ENCODE measurements at regions not wholly inside any gene's neighbourhood (a gene's known extent, or its start where the extent isn't known, plus 50 kb on each side); places are given as distances from the start of the nearest gene placed in this dataset.

GRCh38 chr18:48462510-48462909 is 53.3 kb upstream of the ZBTB7C start:
- TF ChIP-seq CTCF (IDR thresholded peaks at IDR 0.05) (no peak), POLR2A (IDR thresholded peaks at IDR 0.05) (no peak)

Data from ovary (tissue), 3 donors.